Spinal cord (tissue), 9 donors: ENCODE measurements at regions not wholly inside any gene's neighbourhood (a gene's known extent, or its start where the extent isn't known, plus 50 kb on each side); places are given as distances from the start of the nearest gene placed in this dataset.

Source experiments
- DNase-seq, 6 donors: peaks; one replicate each; pipeline versions ENCODE4 v3.0.0 to v3.0.0-alpha.2; 2013 to 2015; ENCODE audit warnings: low spot score in 6 of 6, low read depth in 4 of 6
- H3K27ac ChIP-seq: one replicate; pipeline ENCODE4 v1.5.1; 2013; ENCODE audit warnings: low read depth, low read length, control low read depth
- H3K27me3 ChIP-seq: one replicate; pipeline ENCODE4 v1.6.1; 2013; ENCODE audit warnings: low read length; ENCODE audit not compliant: control insufficient read depth, insufficient read depth
- H3K36me3 ChIP-seq: one replicate; pipeline ENCODE4 v1.6.1; 2013; ENCODE audit warnings: low read length; ENCODE audit not compliant: control insufficient read depth, insufficient read depth
- H3K4me1 ChIP-seq: one replicate; pipeline ENCODE4 v1.6.1; 2013; ENCODE audit warnings: low read length; ENCODE audit not compliant: control insufficient read depth, insufficient read depth
- H3K4me3 ChIP-seq: one replicate; pipeline ENCODE4 v1.5.1; 2013; ENCODE audit warnings: low read depth, low read length, control low read depth
- H3K9me3 ChIP-seq: one replicate; pipeline ENCODE4 v1.6.1; 2013; ENCODE audit warnings: low read length; ENCODE audit not compliant: control insufficient read depth, insufficient read depth
- WGBS: methylation state at CpG from one replicate; pipeline ENCODE4 v1.1.5; 2013; ENCODE audit warnings: missing lambda C conversion rate; ENCODE audit not compliant: insufficient coverage; 5-methylcytosine and 5-hydroxymethylcytosine counted together
- donor health status: healthy.

GRCh38 chr2:236653863-236654262 lies 84.2 kb downstream of the ACKR3 start:
- H3K4me1 ChIP-seq = no peaks in the 10 kb centered on the region
- H3K9me3 ChIP-seq = peaks cover 5% of the 10 kb centered on the region
- no peaks in the 10 kb centered on the region for H3K27me3 ChIP-seq
- H3K4me3 ChIP-seq = no peak overlapping the region
- WGBS = 90% methylated on average over 1 of the region's 1 CpG
- H3K36me3 ChIP-seq = no peaks in the 10 kb centered on the region
- H3K27ac ChIP-seq = no peak overlapping the region
- no peak for DNase-seq

GRCh38 chr2:236654496-236654895 lies 84.9 kb downstream of the ACKR3 start:
- WGBS = 63% methylated on average over 4 of the region's 6 CpGs
- no peak overlapping the region for H3K4me3 ChIP-seq
- H3K9me3 ChIP-seq = peaks cover 5% of the 10 kb centered on the region
- no peaks in the 10 kb centered on the region for H3K27me3 ChIP-seq
- no peaks in the 10 kb centered on the region for H3K36me3 ChIP-seq
- no peak overlapping the region for H3K27ac ChIP-seq
- no peaks in the 10 kb centered on the region for H3K4me1 ChIP-seq
- no peak for DNase-seq

GRCh38 chr2:236656166-236656565 lies 86.5 kb downstream of the ACKR3 start:
- Histone ChIP-seq H3K27me3 (no peaks in the 10 kb centered on the region), H3K9me3 (no peaks in the 10 kb centered on the region), H3K27ac (no peak overlapping the region), H3K4me3 (no peak overlapping the region), H3K4me1 (no peaks in the 10 kb centered on the region), H3K36me3 (no peaks in the 10 kb centered on the region)
- 95% methylated on average over 2 of the region's 2 CpGs for WGBS
- DNase-seq = no peak

- DNase-seq = no peak
- Histone ChIP-seq H3K36me3 (no peaks in the 10 kb centered on the region), H3K4me3 (no peak overlapping the region), H3K4me1 (peaks cover 3% of the 10 kb centered on the region), H3K9me3 (no peaks in the 10 kb centered on the region), H3K27ac (no peak overlapping the region), H3K27me3 (no peaks in the 10 kb centered on the region)
- WGBS = 100% methylated on average over 2 of the region's 2 CpGs
Measured at GRCh38 chr2:236656721-236657120, 87.1 kb downstream of the ACKR3 start.

- Histone ChIP-seq H3K4me3 (no peak overlapping the region), H3K4me1 (peaks cover 3% of the 10 kb centered on the region), H3K36me3 (no peaks in the 10 kb centered on the region), H3K27me3 (no peaks in the 10 kb centered on the region), H3K27ac (no peak overlapping the region), H3K9me3 (no peaks in the 10 kb centered on the region)
- DNase-seq = no peak
- WGBS = 95% methylated on average over 5 of the region's 5 CpGs
Measured at GRCh38 chr2:236657215-236657614, 87.6 kb downstream of the ACKR3 start.

GRCh38 chr2:236657801-236658200 lies 88.2 kb downstream of the ACKR3 start:
- no peak overlapping the region for H3K4me3 ChIP-seq
- H3K36me3 ChIP-seq = no peaks in the 10 kb centered on the region
- DNase-seq = no peak
- 89% methylated on average over 3 of the region's 4 CpGs for WGBS
- no peaks in the 10 kb centered on the region for H3K27me3 ChIP-seq
- H3K27ac ChIP-seq = no peak overlapping the region
- H3K9me3 ChIP-seq = no peaks in the 10 kb centered on the region
- peaks cover 3% of the 10 kb centered on the region for H3K4me1 ChIP-seq

- WGBS = 83% methylated on average over 4 of the region's 16 CpGs
- peaks cover 11% of the 10 kb centered on the region for H3K4me1 ChIP-seq
- no peak overlapping the region for H3K4me3 ChIP-seq
- no peaks in the 10 kb centered on the region for H3K36me3 ChIP-seq
- DNase-seq = no peak
- H3K27me3 ChIP-seq = no peaks in the 10 kb centered on the region
- H3K27ac ChIP-seq = no peak overlapping the region
- H3K9me3 ChIP-seq = no peaks in the 10 kb centered on the region
Measured at GRCh38 chr2:236658974-236659757, 89.5 kb downstream of the ACKR3 start.

- no peaks in the 10 kb centered on the region for H3K36me3 ChIP-seq
- WGBS = no CpG with 5 or more reads among the region's 5 CpGs
- no peaks in the 10 kb centered on the region for H3K9me3 ChIP-seq
- no peak overlapping the region for H3K4me3 ChIP-seq
- H3K4me1 ChIP-seq = peaks cover 11% of the 10 kb centered on the region
- DNase-seq = peak in 1 of 6 donors; percentile 69
- no peaks in the 10 kb centered on the region for H3K27me3 ChIP-seq
- no peak overlapping the region for H3K27ac ChIP-seq
Measured at GRCh38 chr2:236659758-236660150, 90.1 kb downstream of the ACKR3 start.

GRCh38 chr2:236661061-236661761 lies 91.6 kb downstream of the ACKR3 start:
- H3K4me1 ChIP-seq = peaks cover 11% of the 10 kb centered on the region
- H3K4me3 ChIP-seq = no peak overlapping the region
- H3K9me3 ChIP-seq = peaks cover 1% of the 10 kb centered on the region
- peak overlapping the region; percentile 6 for H3K27ac ChIP-seq
- WGBS = 33% methylated on average over 3 of the region's 4 CpGs
- no peaks in the 10 kb centered on the region for H3K27me3 ChIP-seq
- DNase-seq = no peak
- no peaks in the 10 kb centered on the region for H3K36me3 ChIP-seq

GRCh38 chr2:236661762-236662110 lies 92.1 kb downstream of the ACKR3 start:
- peak overlapping the region; percentile 6 for H3K27ac ChIP-seq
- 78% methylated on average over 2 of the region's 2 CpGs for WGBS
- no peak for DNase-seq
- peaks cover 11% of the 10 kb centered on the region for H3K4me1 ChIP-seq
- H3K27me3 ChIP-seq = no peaks in the 10 kb centered on the region
- no peak overlapping the region for H3K4me3 ChIP-seq
- H3K9me3 ChIP-seq = peaks cover 2% of the 10 kb centered on the region
- H3K36me3 ChIP-seq = no peaks in the 10 kb centered on the region
